Right ventricle myocardium inferior (tissue), 1 donor: ENCODE measurements at regions not wholly inside any gene's neighbourhood (a gene's known extent, or its start where the extent isn't known, plus 50 kb on each side); places are given as distances from the start of the nearest gene placed in this dataset.
"Not testable (repeated sequence)": the region's sequence is repeated elsewhere in the genome, so short reads cannot be mapped to it uniquely, and the experiment has no call there.

Source experiments
- ATAC-seq: fragments of 200-7000 bp; cut with Tn5 transposase; one replicate; pipeline ENCODE4 v1.9.1; 2020; ENCODE audit warnings: mild to moderate bottlenecking, moderate library complexity
- DNase-seq: peaks from one replicate; pipeline ENCODE4 v3.0.0; 2021; ENCODE audit errors: missing footprints
- intact Hi-C: fragments of 100-400 bp; cut with DNase I; formaldehyde crosslinking; loops from one replicate; pipeline ENCODE4 v1.11.0; 2022
- donor health status: DM: no; HTN: yes; CAD: no; lungs with severe emphysema.

- intact Hi-C loops, result no loop called here
- no peak for ATAC-seq
- DNase-seq, result no peak
Observed at GRCh38 chr2:12006850-12007249, 260.4 kb downstream of the LPIN1 start.

DNA sequence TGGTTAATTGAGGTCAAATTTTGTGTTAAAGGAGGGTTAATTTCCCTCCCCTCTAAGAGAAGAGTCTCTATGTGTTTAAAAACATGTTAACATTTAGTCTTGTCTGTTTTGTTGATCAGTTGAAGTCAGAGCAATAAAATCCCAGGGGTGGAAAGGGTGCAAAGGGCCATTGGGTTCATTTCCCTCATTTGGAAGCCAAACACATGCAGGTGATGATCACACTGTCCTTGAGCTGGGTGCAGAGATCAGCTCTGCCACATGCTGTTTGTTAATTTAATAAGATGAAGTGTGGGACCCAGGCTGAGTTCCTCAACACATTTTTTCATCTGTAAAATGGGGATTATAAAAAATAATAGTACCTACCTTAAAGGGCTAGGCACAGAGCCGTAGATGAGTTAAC lies 260.9 kb downstream of the LPIN1 start:
- ATAC-seq (no peak), DNase-seq (no peak)
- intact Hi-C loops, result no loop called here

DNA sequence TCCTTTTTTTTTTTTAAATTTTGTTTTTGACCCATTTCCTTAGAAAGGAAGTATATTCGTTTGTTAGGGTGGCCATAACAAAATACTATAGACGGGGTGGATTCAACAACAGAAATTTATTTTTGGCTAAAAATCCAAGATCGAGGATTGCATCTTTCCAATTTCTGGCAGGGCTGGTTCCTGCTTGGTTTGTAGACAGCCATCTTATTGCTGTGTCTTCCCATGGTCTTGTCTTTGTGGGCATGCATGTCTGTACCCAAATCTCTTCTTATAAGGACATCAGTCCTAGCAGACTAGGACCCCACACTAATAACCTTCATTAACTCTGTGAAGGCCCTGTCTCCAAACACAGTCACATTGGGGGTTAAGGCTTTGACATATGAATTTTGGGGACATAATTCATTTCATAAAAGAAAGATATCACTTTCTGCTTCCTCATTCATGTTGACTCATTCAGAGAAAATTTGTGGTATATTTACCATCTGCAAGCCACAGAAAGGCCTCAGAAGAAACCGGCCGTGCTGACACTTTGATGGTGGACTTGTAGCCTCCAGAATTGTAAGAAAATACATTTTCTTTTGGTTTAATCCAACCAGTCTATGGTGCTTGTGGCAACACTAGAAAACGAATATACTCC lies 262.1 kb downstream of the LPIN1 start:
- DNase-seq (no peak), ATAC-seq (no peak)
- intact Hi-C loops, result no loop called here

GRCh38 chr2:12009323-12009905 lies 263.0 kb downstream of the LPIN1 start:
- DNase-seq (no peak), ATAC-seq (no peak)
- intact Hi-C loops, result no loop called here

DNA sequence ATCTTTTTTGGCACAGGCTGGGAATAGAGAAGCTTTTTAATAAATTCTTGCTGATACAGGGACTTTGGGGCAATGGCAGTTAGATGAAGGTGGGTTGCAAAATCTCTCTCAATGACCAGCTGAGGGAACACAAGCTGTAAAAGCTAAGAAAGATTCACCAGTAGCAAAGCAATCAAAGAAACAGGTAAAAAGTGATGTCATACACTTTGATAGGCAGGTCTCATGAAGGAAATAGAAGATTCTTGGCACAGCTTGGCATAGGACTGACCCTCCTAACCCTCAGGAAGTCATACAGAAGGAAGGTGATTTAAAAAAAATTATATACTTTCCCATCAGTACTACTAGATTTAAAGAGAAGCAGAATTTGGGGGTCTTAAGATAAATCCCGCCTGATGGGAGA lies 263.6 kb downstream of the LPIN1 start:
- ATAC-seq (no peak), DNase-seq (no peak)
- intact Hi-C loops, result no loop called here

DNA sequence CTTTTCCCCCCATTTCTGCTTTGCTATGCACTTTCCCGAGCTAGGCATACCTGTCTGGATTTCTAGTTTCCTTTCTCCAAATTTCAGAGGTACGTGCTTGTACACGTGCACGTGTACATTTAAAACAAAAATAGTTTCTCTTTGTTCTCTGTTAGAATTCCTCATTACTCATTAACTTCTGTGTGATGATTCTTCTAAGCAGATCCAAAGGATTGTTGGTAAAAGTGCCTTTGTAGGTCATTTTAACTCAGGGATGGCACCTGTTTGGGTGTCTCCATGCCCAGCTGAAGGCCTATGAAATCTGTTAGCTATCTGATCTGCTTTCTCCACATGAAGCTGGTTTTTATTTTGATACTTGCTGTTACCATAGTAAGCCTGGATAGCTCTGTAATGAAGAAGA lies 264.3 kb downstream of the LPIN1 start:
- DNase-seq (no peak), ATAC-seq (no peak)
- intact Hi-C loops, result no loop called here

DNA sequence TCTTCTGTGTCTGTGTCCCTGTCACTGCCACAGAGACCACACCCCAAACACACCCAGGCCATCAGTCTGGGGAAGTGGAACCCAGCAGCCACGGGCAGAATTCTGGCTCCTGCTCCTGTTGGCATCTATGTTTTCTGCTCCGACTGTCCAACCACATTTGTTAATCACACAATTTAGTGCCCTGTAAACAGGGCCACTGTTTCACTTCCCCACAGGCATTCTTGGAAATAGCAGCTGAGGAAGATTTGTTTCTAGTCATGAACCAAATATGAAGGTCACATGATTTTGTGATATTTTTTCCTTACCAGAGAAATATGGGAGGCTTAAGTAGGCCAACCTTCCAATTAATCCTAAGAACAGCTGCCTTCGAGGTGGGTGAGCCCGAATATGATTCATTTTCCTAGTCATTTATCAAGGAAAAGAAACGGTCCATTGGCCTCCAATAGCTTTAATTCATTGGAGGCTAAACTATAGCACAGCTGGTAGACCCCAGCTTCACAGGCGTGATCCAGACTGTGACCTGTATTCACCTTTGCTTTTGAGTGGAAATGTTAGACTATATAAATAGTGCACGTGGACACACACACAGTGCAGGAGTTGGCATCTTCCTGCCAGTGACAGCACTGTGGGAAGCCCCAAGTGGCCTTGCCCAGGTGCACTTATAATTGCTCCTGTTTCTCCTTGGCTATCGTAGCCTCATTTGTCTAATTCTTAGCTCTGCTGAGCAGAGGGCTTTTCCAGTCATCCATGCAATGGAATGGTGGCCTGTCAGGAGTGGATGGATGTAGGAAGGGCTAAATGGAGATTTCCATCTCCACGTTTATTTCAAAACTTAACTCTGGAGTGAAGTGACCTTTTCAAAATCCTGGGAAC lies 267.9 kb downstream of the LPIN1 start:
- no peak for DNase-seq
- intact Hi-C loops, result no loop called here
- ATAC-seq, result no peak

GRCh38 chr2:12017499-12018157 lies 271.2 kb downstream of the LPIN1 start:
- intact Hi-C loops, result no loop called here
- ATAC-seq (no peak), DNase-seq (no peak)

DNA sequence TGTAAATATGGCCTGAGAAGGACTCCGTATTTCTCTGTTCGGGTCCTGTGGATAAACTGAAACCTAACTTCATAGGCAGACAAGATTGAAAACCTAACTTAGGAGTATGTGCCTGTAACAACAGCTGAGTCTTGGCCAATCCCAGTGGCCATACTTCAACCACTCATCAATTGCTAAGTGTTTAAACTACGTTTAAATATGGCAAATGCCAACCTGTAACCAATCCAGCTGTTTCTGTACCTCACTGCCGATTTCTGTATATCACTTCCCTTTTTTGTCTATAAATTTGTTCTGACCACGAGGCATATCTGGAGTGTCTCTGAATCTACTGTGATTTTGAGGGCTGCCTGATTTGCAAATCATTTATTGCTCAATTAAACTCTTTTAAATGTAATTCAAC lies 272.3 kb downstream of the LPIN1 start:
- ATAC-seq, intact Hi-C loops, DNase-seq: not testable (repeated sequence)

DNA sequence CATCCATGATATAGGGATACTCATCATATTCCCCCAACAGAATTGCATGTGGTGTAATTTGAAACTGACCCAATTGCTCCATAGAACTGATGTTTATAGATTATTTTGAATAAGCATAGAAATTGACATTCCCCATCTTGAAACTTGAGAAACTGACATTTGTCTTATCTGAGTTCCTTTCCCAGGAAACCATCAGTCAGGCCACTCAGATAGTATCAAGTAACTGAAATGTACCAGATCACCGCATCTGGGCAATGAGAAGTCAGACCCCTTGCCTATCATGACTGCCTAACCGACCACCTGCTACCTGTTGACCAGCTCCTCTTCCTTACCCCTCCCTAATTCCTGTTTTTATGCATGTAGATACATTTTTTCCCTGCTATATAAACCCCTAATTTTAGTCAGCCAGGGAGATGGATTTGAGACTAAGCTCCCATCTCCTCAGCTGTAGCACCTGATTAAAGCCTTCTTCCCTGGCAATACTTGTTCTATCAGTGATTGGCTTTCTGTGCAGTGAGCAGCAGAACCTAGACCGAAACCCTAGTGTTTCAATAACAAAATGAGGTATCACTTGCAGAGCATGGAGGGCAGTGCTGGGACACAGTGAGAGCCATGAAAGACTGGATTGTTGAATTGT lies 274.5 kb downstream of the LPIN1 start:
- DNase-seq (no peak), ATAC-seq (no peak)

DNA sequence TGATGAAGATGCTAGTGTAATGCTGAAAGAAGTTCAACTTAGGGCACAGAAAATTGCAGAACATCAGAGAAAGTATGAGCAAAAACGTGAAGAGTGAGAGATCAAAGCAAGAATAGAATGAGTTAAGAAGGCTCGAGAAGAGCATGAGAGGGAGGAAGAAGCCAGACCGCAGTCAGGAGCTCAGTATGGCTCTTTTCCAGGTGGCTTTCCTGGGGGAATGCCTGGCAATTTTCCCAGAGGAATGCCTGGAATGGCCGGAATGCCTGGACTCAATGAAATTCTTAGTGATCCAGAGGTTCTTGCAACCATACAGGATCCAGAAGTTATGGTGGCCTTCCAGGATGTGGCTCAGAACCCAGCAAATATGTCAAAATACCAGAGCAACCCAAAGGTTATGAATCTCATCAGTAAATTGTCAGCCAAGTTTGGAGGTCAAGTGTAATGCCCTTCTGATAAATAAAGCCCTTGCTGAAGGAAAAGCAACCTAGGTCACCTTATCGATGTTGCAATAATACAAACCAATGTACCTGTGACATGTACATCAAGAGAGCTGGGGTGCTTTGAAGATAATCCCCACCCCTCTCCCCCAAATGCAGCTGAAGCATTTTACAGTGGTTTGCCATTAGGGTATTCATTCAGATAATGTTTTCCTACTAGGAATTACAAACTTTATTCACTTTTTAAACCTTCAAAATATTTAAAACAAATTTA lies 277.9 kb downstream of the LPIN1 start:
- ATAC-seq, DNase-seq, intact Hi-C loops: not testable (repeated sequence)

More for the DNA sequence above, 274.5 kb downstream of the LPIN1 start:
- intact Hi-C loops, result no loop called here

GRCh38 chr2:12027136-12027535 lies 280.7 kb downstream of the LPIN1 start:
- intact Hi-C loops, result no loop called here
- DNase-seq (no peak), ATAC-seq (no peak)

DNA sequence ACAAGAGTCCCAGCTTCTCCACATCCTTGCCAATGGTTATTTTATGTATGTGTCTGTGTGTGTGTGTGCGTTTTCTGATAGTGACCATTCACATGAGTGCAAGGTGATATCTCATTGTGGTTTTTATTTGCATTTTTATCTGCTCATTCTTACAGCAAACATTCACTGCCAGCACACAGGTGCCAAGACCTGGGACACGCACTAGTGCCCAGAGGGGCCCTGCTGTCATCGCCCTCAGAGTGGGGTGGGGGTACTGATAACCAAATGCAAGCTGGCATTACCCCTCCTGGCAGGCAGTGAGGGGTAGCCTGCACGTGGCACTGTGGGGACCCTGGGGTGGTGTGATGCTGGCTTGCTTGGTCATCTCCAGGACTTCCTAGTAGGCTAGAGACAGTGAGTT lies 285.4 kb downstream of the LPIN1 start:
- intact Hi-C loops, result no loop called here
- no peak for DNase-seq
- ATAC-seq, result no peak

- intact Hi-C loops, result no loop called here
- ATAC-seq, result no peak
Observed at GRCh38 chr2:12032398-12032797, 286.0 kb downstream of the LPIN1 start.

DNA sequence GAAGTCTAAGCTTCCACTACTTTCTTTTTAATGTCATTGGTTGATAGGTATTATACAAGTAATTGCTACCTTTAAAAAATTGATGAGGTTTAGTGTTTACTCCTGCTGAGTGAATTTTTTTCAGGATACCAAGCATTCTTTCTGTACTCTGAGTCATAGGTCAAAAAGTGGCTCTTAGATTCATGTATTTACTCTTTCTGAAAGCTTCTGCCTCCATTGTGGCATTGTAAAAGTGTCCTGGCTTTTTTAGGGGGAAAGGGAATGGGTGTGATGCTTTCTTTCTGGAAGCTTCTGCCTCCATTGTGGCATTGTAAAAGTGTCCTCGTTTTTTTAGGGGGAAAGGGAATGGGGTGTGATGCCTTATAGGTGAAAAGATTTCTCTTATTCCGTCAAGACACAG lies 286.5 kb downstream of the LPIN1 start:
- DNase-seq, result no peak
- intact Hi-C loops, result no loop called here

More at GRCh38 chr2:12032398-12032797, 286.0 kb downstream of the LPIN1 start:
- no peak for DNase-seq

GRCh38 chr2:12033494-12033893 lies 287.1 kb downstream of the LPIN1 start:
- DNase-seq (no peak), ATAC-seq (no peak)
- intact Hi-C loops, result no loop called here

More for the DNA sequence above, 286.5 kb downstream of the LPIN1 start:
- no peak for ATAC-seq

DNA sequence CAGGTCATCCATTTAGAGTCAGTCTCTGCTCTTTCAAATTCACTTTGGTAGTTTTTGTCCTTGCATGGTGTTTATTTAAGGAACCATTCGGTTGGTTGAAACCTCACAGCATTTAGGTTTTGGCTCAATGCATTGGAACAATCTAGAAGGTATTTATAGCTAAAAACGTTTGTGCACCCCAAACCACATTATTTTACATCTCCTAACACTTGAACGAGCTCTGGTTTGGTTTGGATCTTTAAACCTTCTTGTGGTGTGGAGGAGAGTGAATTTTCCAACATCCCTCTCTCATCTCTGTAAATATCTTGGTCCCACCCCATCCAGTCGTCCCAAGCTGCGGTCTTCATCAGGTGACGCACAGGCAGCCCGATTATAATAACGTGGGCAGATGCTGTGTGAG lies 287.9 kb downstream of the LPIN1 start:
- ATAC-seq, result no peak
- intact Hi-C loops, result no loop called here
- DNase-seq, result no peak

GRCh38 chr2:12035029-12035720 lies 288.7 kb downstream of the LPIN1 start:
- intact Hi-C loops, result no loop called here
- DNase-seq (no peak), ATAC-seq (no peak)
